K562 (cell line): ENCODE measurements at regions not wholly inside any gene's neighbourhood (a gene's known extent, or its start where the extent isn't known, plus 50 kb on each side); places are given as distances from the start of the nearest gene placed in this dataset.

ENCODE experiments used
- ATAC-seq: fragments of 200-7000 bp; cut with Tn5 transposase; 3 replicates; pipeline ENCODE4 v1.9.1; 2020; ENCODE audit warnings: moderate library complexity
- BruUV-seq: library from RNA; stranded (reverse); fragments of 400-500 nt; replicated peaks from 2 replicates; lab custom pipeline; 2021; lab: Mats Ljungman, UMichigan
- CTCF ChIA-PET: fragments of 300-600 bp; formaldehyde crosslinking; extraction: SDS; loops from one replicate; lab custom pipeline; 2021; ENCODE audit warnings: low intra/inter-chr PET ratio; lab: Yijun Ruan, JAX
- POLR2A ChIA-PET: fragments of 300-600, 350-650 bp; sonication (Branson Sonifier 250); formaldehyde crosslinking; extraction: SDS; loops from one replicate; lab custom pipeline; 2021; ENCODE audit warnings: antibody characterized with exemption, inconsistent platforms; lab: Yijun Ruan, JAX
- DNase-seq, 4 experiments: peaks; one replicate each; pipeline versions ENCODE4 v3.0.0 to v3.0.0-alpha.2; 2011 to 2018; ENCODE audit warnings: low spot score in 3 of 4, mixed read lengths in 3 of 4; ENCODE audit errors: extremely low read depth in 1 of 4
- FAIRE-seq: peaks from 2 replicates; lab custom pipeline; 2011; peaks lifted over from hg19 to GRCh38; lab: Jason Lieb, UNC
- H2AFZ ChIP-seq: 2 replicates; pipeline ENCODE4 v1.6.0; 2011; ENCODE audit warnings: low read depth, low read length, control low read depth, inconsistent platforms
- H3K27ac ChIP-seq: fragments of 200-600 bp; 3 replicates; pipeline ENCODE4 v1.8.0; 2011; ENCODE audit warnings: low read depth, mild to moderate bottlenecking, control low read depth, inconsistent platforms, low read length, moderate library complexity, mixed read lengths; ENCODE audit errors: extremely low read depth
- H3K27me3 ChIP-seq, 2 experiments: fragments of 300-600 bp in 1 of 2; 2 replicates in 1 of 2; 3 replicates in 1 of 2; pipeline versions ENCODE4 v1.6.0 to v1.8.0; 2011; ENCODE audit warnings: inconsistent platforms in 2 of 2, low read length in 2 of 2, mild to moderate bottlenecking in 1 of 2, mixed read lengths in 1 of 2, moderate library complexity in 1 of 2; ENCODE audit not compliant: control insufficient read depth in 2 of 2, insufficient read depth in 2 of 2
- H3K36me3 ChIP-seq: fragments of 300-600 bp; 3 replicates; pipeline ENCODE4 v1.8.0; 2011; ENCODE audit warnings: mild to moderate bottlenecking, low read length, inconsistent platforms; ENCODE audit not compliant: control insufficient read depth, insufficient read depth
- H3K4me1 ChIP-seq, 2 experiments: fragments of 200-600 bp in 1 of 2; replicated peaks in 1 of 2; 2 replicates in 1 of 2; 3 replicates in 1 of 2; pipeline versions ENCODE4 v1.5.1 to v1.8.0; 2011; ENCODE audit warnings: inconsistent platforms in 2 of 2, low read length in 2 of 2, mild to moderate bottlenecking in 1 of 2, mixed read lengths in 1 of 2, moderate library complexity in 1 of 2; ENCODE audit not compliant: control insufficient read depth in 2 of 2, insufficient read depth in 2 of 2
- H3K4me2 ChIP-seq: 2 replicates; pipeline ENCODE4 v1.6.1; 2011; ENCODE audit warnings: low read length, control low read depth, inconsistent platforms, mixed read lengths; ENCODE audit not compliant: insufficient read depth
- H3K4me3 ChIP-seq: fragments of 200-600 bp; sonication (generic), shearing (Covaris generic); 2 replicates; pipeline ENCODE4 v1.5.1; 2016; ENCODE audit warnings: control low read depth, inconsistent platforms
- H3K79me2 ChIP-seq: fragments of 200-600 bp; 3 replicates; pipeline ENCODE4 v1.8.0; 2011; ENCODE audit warnings: low read length, inconsistent platforms; ENCODE audit not compliant: control insufficient read depth, insufficient read depth
- H3K9ac ChIP-seq, 2 experiments: 2 replicates each; pipeline versions ENCODE4 v1.6.0 to v1.6.1; 2011; ENCODE audit warnings: low read depth in 2 of 2, low read length in 2 of 2, control low read depth in 1 of 2, inconsistent platforms in 1 of 2, mild to moderate bottlenecking in 1 of 2, mixed read lengths in 1 of 2; ENCODE audit not compliant: insufficient read depth in 1 of 2
- H3K9me1 ChIP-seq: one replicate; pipeline ENCODE4 v1.6.0; 2011; ENCODE audit warnings: inconsistent platforms, mild to moderate bottlenecking, low read length, moderate library complexity; ENCODE audit not compliant: control insufficient read depth, insufficient read depth
- H3K9me3 ChIP-seq: replicated peaks from 2 replicates; pipeline ENCODE4 v1.5.1; 2011; ENCODE audit warnings: low read depth, low read length, inconsistent platforms; ENCODE audit not compliant: control insufficient read depth, insufficient read depth
- H4K20me1 ChIP-seq: replicated peaks from 2 replicates; pipeline ENCODE4 v1.6.1; 2011; ENCODE audit warnings: low read length, inconsistent platforms, mixed read lengths; ENCODE audit not compliant: control insufficient read depth, insufficient read depth
- CBFA2T3 ChIP-seq: fragments of 450-650 bp; IDR thresholded peaks from 2 replicates; pipeline ENCODE4 v1.6.1; 2017
- CLOCK ChIP-seq: fragments of 250-450 bp; sonication (Bioruptor Pico); IDR thresholded peaks from 2 replicates; pipeline ENCODE4 v1.4.0; 2020; ENCODE audit warnings: mild to moderate bottlenecking, moderate library complexity, borderline replicate concordance
- E2F6 ChIP-seq, 2 experiments: IDR thresholded peaks; 2 replicates each; pipeline ENCODE4 v1.6.1; 2011; ENCODE audit warnings: borderline replicate concordance in 1 of 2, control low read depth in 1 of 2, low read depth in 1 of 2, low read length in 1 of 2, mild to moderate bottlenecking in 1 of 2, mixed read lengths in 1 of 2, moderate library complexity in 1 of 2; ENCODE audit not compliant: insufficient read depth in 1 of 2, insufficient read length in 1 of 2, poor library complexity in 1 of 2, severe bottlenecking in 1 of 2; ENCODE audit errors: extremely low read depth in 1 of 2
- MEIS2 ChIP-seq: fragments of 450-650 bp; IDR thresholded peaks from 2 replicates; pipeline ENCODE4 v1.6.1; 2014; ENCODE audit warnings: mild to moderate bottlenecking; ENCODE audit not compliant: partially characterized antibody
- NCOR1 ChIP-seq: fragments of 450-650 bp; IDR thresholded peaks from 2 replicates; pipeline ENCODE4 v1.6.1; 2016; ENCODE audit warnings: mild to moderate bottlenecking, moderate library complexity
- NFE2 ChIP-seq: IDR thresholded peaks from 2 replicates; pipeline ENCODE4 v1.6.1; 2014; ENCODE audit warnings: antibody characterized with exemption, low read depth
- NUFIP1 ChIP-seq: fragments of 450-650 bp; IDR thresholded peaks from 2 replicates; pipeline ENCODE4 v1.6.1; 2018; ENCODE audit not compliant: partially characterized antibody
- RBM34 ChIP-seq: fragments of 200-400 bp; formaldehyde crosslinking; IDR thresholded peaks from 2 replicates; pipeline ENCODE4 v1.6.1; 2018; ENCODE audit warnings: low read length, borderline replicate concordance; ENCODE audit not compliant: insufficient read depth
- SMAD4 ChIP-seq: fragments of 250-450 bp; sonication (Bioruptor Pico); conservative IDR thresholded peaks from 2 replicates; pipeline ENCODE4 v1.8.0; 2021; ENCODE audit warnings: inconsistent platforms, mild to moderate bottlenecking, moderate library complexity
- STAG1 ChIP-seq: sonication (generic); formaldehyde crosslinking; IDR thresholded peaks from 2 replicates; pipeline ENCODE4 v1.5.0; 2020; ENCODE audit warnings: missing genetic modification reagents, borderline replicate concordance
- TAF9B ChIP-seq: fragments of 450-650 bp; IDR thresholded peaks from 2 replicates; pipeline ENCODE4 v1.6.1; 2018; ENCODE audit warnings: mild to moderate bottlenecking; ENCODE audit not compliant: partially characterized antibody
- YY1 ChIP-seq, 3 experiments: IDR thresholded peaks; 2 replicates each; pipeline ENCODE4 v1.6.1; 2011; ENCODE audit warnings: low read length in 2 of 3, mild to moderate bottlenecking in 2 of 3, moderate library complexity in 2 of 3, borderline replicate concordance in 1 of 3, control low read depth in 1 of 3, low read depth in 1 of 3; ENCODE audit not compliant: insufficient read depth in 3 of 3, insufficient replicate concordance in 2 of 3, control insufficient read depth in 1 of 3, insufficient read length in 1 of 3; ENCODE audit errors: extremely low read depth in 1 of 3
- ZBTB43 ChIP-seq: sonication (generic); formaldehyde crosslinking; IDR thresholded peaks from 2 replicates; pipeline ENCODE4 v1.8.0; 2023; ENCODE audit warnings: mild to moderate bottlenecking, missing genetic modification reagents
- ZNF197 ChIP-seq: fragments of 200-800 bp; sonication (Bioruptor generic); IDR thresholded peaks from 2 replicates; pipeline ENCODE4 v1.6.1; 2016; ENCODE audit warnings: low read depth, missing genetic modification characterization, missing compliant biosample characterization
- ZNF217 ChIP-seq: sonication (generic); formaldehyde crosslinking; IDR thresholded peaks from 2 replicates; pipeline ENCODE4 v1.8.0; 2022; ENCODE audit warnings: mild to moderate bottlenecking, missing genetic modification reagents
- ZNF77 ChIP-seq: fragments of 250-450 bp; sonication (Bioruptor Pico); IDR thresholded peaks from 2 replicates; pipeline ENCODE4 v1.5.0; 2020
- WGBS: fragments of 100-300 bp; shearing (Covaris generic); methylation state at CpG from one replicate; pipeline ENCODE4 v1.1.6; 2016; ENCODE audit warnings: low coverage, mixed read lengths; ENCODE audit not compliant: insufficient coverage; ENCODE audit errors: missing lambda C conversion rate; 5-methylcytosine and 5-hydroxymethylcytosine counted together
- in situ Hi-C: fragments of 300-500 bp; cut with MboI; formaldehyde crosslinking; loops from 4 replicates; pipeline ENCODE4 v1.15.0; 2018; ENCODE audit warnings: inconsistent platforms, mixed read lengths
- intact Hi-C: fragments of 100-400 bp; cut with micrococcal nuclease; formaldehyde crosslinking; loops from 2 replicates; pipeline ENCODE4 v1.14.2; 2022

- intact Hi-C loops (loop anchor here (10.0 kb wide), 1 partner anchor 719 kb away; no protein-coding TSS in a partner anchor), in situ Hi-C loops (no loop called here)
- Histone ChIP-seq H2AFZ (no peak overlapping the region), H3K4me1 (no peaks in the 10 kb centered on the region), H3K9ac (no peak overlapping the region), H3K36me3 (no peaks in the 10 kb centered on the region), H3K4me2 (no peak overlapping the region), H4K20me1 (no peaks in the 10 kb centered on the region), H3K4me3 (no peak overlapping the region), H3K27me3 (no peaks in the 10 kb centered on the region), H3K27ac (no peak overlapping the region), H3K9me1 (no peaks in the 10 kb centered on the region), H3K9me3 (no peaks in the 10 kb centered on the region), H3K79me2 (no peaks in the 10 kb centered on the region)
- ChIA-PET CTCF (no interaction called here), POLR2A (no interaction called here)
- FAIRE-seq (no peak), DNase-seq (no peak), ATAC-seq (no peak)
- TF ChIP-seq ZBTB43 (CRISPR knock-in tag) (no peak), YY1 (IDR thresholded peaks at IDR 0.05; ENCODE audit: borderline replicate concordance in 1 of 3, control insufficient read depth in 1 of 3, extremely low read depth in 1 of 3, insufficient read depth in 3 of 3, insufficient read length in 1 of 3, insufficient replicate concordance in 2 of 3, low read depth in 1 of 3, low read length in 2 of 3) (no peak), ZNF77 (CRISPR knock-in tag) (no peak), NCOR1 (no peak), SMAD4 (CRISPR knock-in tag) (no peak), RBM34 (no peak), MEIS2 (no peak), ZNF197 (CRISPR knock-in tag) (no peak), ZNF217 (CRISPR knock-in tag) (no peak), NFE2 (no peak), TAF9B (no peak), STAG1 (CRISPR knock-in tag) (no peak), CBFA2T3 (no peak), NUFIP1 (no peak), CLOCK (no peak), E2F6 (IDR thresholded peaks at IDR 0.05; ENCODE audit: borderline replicate concordance in 1 of 2, extremely low read depth in 1 of 2, insufficient read depth in 1 of 2, insufficient read length in 1 of 2, low read depth in 1 of 2, low read length in 1 of 2, poor library complexity in 1 of 2, severe bottlenecking in 1 of 2) (no peak)
- WGBS: 0% methylated on average over 4 of the region's 4 CpGs
- BruUV-seq: no TSS peak
Observed at GRCh38 chr16:5925850-5926249, 828.3 kb upstream of the EEF2KMT start.
